Kidney (tissue), 13 donors: ENCODE measurements at regions not wholly inside any gene's neighbourhood (a gene's known extent, or its start where the extent isn't known, plus 50 kb on each side); places are given as distances from the start of the nearest gene placed in this dataset.

ENCODE experiments used
- DNase-seq, 5 donors: peaks; one replicate each; pipeline ENCODE4 v3.0.0-alpha.2; 2013 to 2020
- FAIRE-seq: peaks from 2 replicates; lab custom pipeline; 2012; peaks lifted over from hg19 to GRCh38; lab: Jason Lieb, UNC
- H3K27ac ChIP-seq, 2 donors: one replicate each; pipeline ENCODE4 v1.7.0; 2013; ENCODE audit warnings: low read depth in 2 of 2, low read length in 2 of 2, inconsistent platforms in 1 of 2
- H3K27me3 ChIP-seq: one replicate; pipeline ENCODE4 v1.7.1; 2013; ENCODE audit warnings: low read length, inconsistent platforms; ENCODE audit not compliant: control insufficient read depth, insufficient read depth
- H3K36me3 ChIP-seq, 3 donors: one replicate each; pipeline versions ENCODE4 v1.7.0 to v1.7.1; 2013; ENCODE audit warnings: low read length in 3 of 3, control low read depth in 1 of 3, inconsistent platforms in 1 of 3; ENCODE audit not compliant: insufficient read depth in 3 of 3, control insufficient read depth in 2 of 3
- H3K4me1 ChIP-seq, 3 donors: one replicate each; pipeline versions ENCODE4 v1.7.0 to v1.7.1; 2013; ENCODE audit warnings: low read length in 3 of 3, inconsistent platforms in 1 of 3, low read depth in 1 of 3; ENCODE audit not compliant: control insufficient read depth in 2 of 3, insufficient read depth in 2 of 3
- H3K4me3 ChIP-seq, 3 donors: one replicate each; pipeline versions ENCODE4 v1.7.0 to v1.8.1; 2013; ENCODE audit warnings: low read length in 3 of 3, control low read depth in 1 of 3, inconsistent platforms in 1 of 3
- H3K9ac ChIP-seq, 3 donors: one replicate each; pipeline versions ENCODE4 v1.7.0 to v1.7.1; 2013; ENCODE audit warnings: low read length in 3 of 3, control low read depth in 1 of 3, inconsistent platforms in 1 of 3
- H3K9me3 ChIP-seq, 3 donors: one replicate each; pipeline versions ENCODE4 v1.7.0 to v1.7.1; 2013; ENCODE audit warnings: low read length in 3 of 3, control low read depth in 1 of 3, inconsistent platforms in 1 of 3; ENCODE audit not compliant: control insufficient read depth in 2 of 3, insufficient read depth in 1 of 3
- intact Hi-C: fragments of 100-400 bp; cut with DNase I; formaldehyde crosslinking; loops from one replicate; pipeline ENCODE4 v1.11.1; 2022
- TF ChIP-seq, protein P1 (sequence below): IDR thresholded peaks from 3 replicates; pipeline ENCODE4 v1.5.1; 2012; ENCODE audit warnings: mild to moderate bottlenecking, moderate library complexity, borderline replicate concordance; ENCODE audit not compliant: insufficient read depth; ENCODE audit errors: extremely low read depth
- donor health status: control.
- donor health status: control.
- donor health status: control.
- donor health status: control.
- donor health status: control.
- donor health status: DM: yes; HTN: yes; CAD: no.
- donor health status: Normal renal cell carcinoma (clear cell type).

- DNase-seq (peak in 2 of 5 donors; percentile 42 to 47), FAIRE-seq (no peak)
- Histone ChIP-seq H3K4me1 (no peaks in the 10 kb centered on the region), H3K36me3 (no peaks in the 10 kb centered on the region), H3K4me3 (no peak overlapping the region), H3K9me3 (no peaks in the 10 kb centered on the region), H3K27ac (no peak overlapping the region), H3K27me3 (no peaks in the 10 kb centered on the region), H3K9ac (no peak overlapping the region)
- intact Hi-C loops: no loop called here
- TF ChIP-seq, protein P1, sequence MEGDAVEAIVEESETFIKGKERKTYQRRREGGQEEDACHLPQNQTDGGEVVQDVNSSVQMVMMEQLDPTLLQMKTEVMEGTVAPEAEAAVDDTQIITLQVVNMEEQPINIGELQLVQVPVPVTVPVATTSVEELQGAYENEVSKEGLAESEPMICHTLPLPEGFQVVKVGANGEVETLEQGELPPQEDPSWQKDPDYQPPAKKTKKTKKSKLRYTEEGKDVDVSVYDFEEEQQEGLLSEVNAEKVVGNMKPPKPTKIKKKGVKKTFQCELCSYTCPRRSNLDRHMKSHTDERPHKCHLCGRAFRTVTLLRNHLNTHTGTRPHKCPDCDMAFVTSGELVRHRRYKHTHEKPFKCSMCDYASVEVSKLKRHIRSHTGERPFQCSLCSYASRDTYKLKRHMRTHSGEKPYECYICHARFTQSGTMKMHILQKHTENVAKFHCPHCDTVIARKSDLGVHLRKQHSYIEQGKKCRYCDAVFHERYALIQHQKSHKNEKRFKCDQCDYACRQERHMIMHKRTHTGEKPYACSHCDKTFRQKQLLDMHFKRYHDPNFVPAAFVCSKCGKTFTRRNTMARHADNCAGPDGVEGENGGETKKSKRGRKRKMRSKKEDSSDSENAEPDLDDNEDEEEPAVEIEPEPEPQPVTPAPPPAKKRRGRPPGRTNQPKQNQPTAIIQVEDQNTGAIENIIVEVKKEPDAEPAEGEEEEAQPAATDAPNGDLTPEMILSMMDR: no peak
Observed at GRCh38 chr4:67204441-67204840, 340.9 kb downstream of the CENPC start.

DNA sequence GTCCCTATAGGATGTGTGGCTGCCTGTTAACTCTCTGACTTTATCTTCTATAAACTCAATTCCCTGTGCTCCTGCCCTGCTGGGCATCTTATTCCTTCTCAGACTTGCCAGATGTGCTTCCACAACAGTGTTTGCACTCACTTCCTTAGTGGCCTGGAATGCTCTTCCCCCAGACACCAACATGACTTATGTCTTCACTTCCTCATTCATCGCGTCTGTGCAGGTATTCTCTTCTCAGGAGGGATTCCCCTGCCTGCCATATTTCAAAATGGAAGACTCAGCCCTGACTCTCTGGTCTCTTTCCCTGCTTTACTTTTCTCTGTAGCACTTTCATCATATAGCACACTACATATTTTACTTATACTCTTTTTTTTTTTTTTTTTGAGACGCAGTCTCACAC is 344.0 kb downstream of the CENPC start:
- no peak for FAIRE-seq

DNA sequence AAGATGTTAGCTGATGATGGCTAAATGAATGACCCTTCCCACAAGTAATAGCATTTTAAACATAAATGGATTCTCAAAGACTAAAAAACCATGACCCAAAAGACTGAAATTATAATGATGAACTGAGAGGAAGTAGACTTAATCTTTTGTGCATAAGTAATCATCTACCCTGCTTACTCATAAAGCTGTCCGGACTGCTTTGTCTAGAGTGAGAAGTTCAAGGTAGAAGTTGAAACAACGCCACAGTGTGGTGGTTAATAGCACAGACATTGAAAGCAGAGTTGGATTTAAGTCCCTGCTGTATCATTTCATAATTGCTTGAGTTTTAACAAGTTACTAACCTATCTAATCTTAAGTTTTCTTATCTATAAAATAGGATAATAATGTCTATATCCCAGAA is 346.6 kb downstream of the CENPC start:
- H3K9me3 ChIP-seq: no peaks in the 10 kb centered on the region
- H3K4me1 ChIP-seq: no peaks in the 10 kb centered on the region
- TF ChIP-seq, protein P1: no peak
- H3K27me3 ChIP-seq: no peaks in the 10 kb centered on the region
- H3K4me3 ChIP-seq: no peak overlapping the region
- DNase-seq (peak in 3 of 5 donors; percentile 14 to 82 (median 52)), FAIRE-seq (no peak)
- no peak overlapping the region for H3K9ac ChIP-seq
- intact Hi-C loops: no loop called here
- H3K27ac ChIP-seq: no peak overlapping the region
- no peaks in the 10 kb centered on the region for H3K36me3 ChIP-seq

More for the DNA sequence above, 344.0 kb downstream of the CENPC start:
- no peak overlapping the region for H3K9ac ChIP-seq
- no peaks in the 10 kb centered on the region for H3K27me3 ChIP-seq
- intact Hi-C loops: no loop called here
- H3K4me1 ChIP-seq: no peaks in the 10 kb centered on the region
- H3K27ac ChIP-seq: no peak overlapping the region
- TF ChIP-seq, protein P1: no peak
- no peak for DNase-seq
- no peak overlapping the region for H3K4me3 ChIP-seq
- H3K9me3 ChIP-seq: no peaks in the 10 kb centered on the region
- H3K36me3 ChIP-seq: no peaks in the 10 kb centered on the region

DNA sequence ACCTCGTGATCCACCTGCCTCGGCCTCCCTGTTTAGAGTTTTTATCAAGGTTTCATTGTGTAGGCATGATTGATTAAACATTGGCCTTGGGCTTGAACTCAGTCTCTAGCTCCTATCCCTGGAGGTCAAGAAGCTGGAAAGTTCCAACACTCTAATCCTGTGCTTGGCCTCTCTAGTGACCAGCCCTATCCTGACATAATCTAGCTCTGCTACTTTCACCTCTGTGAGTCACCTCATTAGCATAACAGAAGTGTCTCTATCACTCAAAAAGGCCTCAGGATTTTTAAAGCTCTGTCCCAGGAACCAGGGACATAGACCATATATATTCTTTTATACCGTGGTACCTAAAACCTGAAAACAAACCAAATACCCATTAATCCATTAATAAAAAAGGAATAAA is 377.5 kb downstream of the CENPC start:
- H3K9me3 ChIP-seq: peaks cover 0 to 3% (median 0%) of the 10 kb centered on the region in 3 donors
- no peak overlapping the region for H3K9ac ChIP-seq
- FAIRE-seq: no peak
- intact Hi-C loops: no loop called here
- no peak for DNase-seq
- no peaks in the 10 kb centered on the region for H3K27me3 ChIP-seq
- H3K36me3 ChIP-seq: no peaks in the 10 kb centered on the region
- H3K4me3 ChIP-seq: no peak overlapping the region
- no peak overlapping the region for H3K27ac ChIP-seq
- H3K4me1 ChIP-seq: no peaks in the 10 kb centered on the region
- TF ChIP-seq, protein P1: no peak
